ENCODE measurements at regions not wholly inside any gene's neighbourhood (a gene's known extent, or its start where the extent isn't known, plus 50 kb on each side); places are given as distances from the start of the nearest gene placed in this dataset.

DNA sequence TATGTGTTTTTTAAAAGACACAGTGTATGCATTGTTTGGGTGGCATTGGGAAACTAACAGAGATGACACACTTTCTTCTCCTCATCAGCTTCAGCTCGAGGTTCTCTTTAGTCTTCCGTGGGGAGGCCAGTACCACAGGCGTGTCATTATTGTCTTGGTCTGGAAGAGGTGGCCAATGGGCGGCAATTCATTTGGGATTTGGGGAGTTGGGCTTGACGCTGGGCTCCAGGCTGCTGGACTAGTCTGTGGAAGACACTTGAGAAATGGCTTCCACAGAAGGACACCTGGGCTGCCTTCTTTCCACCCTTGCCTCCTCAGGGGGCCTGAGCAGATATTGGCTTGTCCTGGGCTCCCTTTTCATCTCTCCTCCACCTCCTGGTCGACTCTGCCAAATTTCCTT lies 192.2 kb downstream of the SH2D4B start:
- TF ChIP-seq POLR2A (IDR thresholded peaks at IDR 0.05): no peak
- TF ChIP-seq, protein P1, sequence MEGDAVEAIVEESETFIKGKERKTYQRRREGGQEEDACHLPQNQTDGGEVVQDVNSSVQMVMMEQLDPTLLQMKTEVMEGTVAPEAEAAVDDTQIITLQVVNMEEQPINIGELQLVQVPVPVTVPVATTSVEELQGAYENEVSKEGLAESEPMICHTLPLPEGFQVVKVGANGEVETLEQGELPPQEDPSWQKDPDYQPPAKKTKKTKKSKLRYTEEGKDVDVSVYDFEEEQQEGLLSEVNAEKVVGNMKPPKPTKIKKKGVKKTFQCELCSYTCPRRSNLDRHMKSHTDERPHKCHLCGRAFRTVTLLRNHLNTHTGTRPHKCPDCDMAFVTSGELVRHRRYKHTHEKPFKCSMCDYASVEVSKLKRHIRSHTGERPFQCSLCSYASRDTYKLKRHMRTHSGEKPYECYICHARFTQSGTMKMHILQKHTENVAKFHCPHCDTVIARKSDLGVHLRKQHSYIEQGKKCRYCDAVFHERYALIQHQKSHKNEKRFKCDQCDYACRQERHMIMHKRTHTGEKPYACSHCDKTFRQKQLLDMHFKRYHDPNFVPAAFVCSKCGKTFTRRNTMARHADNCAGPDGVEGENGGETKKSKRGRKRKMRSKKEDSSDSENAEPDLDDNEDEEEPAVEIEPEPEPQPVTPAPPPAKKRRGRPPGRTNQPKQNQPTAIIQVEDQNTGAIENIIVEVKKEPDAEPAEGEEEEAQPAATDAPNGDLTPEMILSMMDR (IDR thresholded peaks at IDR 0.05): no peak

All from uterus (tissue), 2 donors.